Hematopoietic multipotent progenitor cell treated with erythropoietin and hydrocortisone succinate and interleukin-3 and kit ligand, for 15 days (in vitro differentiated cells): ENCODE measurements at regions not wholly inside any gene's neighbourhood (a gene's known extent, or its start where the extent isn't known, plus 50 kb on each side); places are given as distances from the start of the nearest gene placed in this dataset.
"Not testable (repeated sequence)": the region's sequence is repeated elsewhere in the genome, so short reads cannot be mapped to it uniquely, and the experiment has no call there.

Experiments used
- DNase-seq: peaks from one replicate; pipeline ENCODE4 v3.0.0-alpha.2; 2015; ENCODE audit warnings: low spot score

DNA sequence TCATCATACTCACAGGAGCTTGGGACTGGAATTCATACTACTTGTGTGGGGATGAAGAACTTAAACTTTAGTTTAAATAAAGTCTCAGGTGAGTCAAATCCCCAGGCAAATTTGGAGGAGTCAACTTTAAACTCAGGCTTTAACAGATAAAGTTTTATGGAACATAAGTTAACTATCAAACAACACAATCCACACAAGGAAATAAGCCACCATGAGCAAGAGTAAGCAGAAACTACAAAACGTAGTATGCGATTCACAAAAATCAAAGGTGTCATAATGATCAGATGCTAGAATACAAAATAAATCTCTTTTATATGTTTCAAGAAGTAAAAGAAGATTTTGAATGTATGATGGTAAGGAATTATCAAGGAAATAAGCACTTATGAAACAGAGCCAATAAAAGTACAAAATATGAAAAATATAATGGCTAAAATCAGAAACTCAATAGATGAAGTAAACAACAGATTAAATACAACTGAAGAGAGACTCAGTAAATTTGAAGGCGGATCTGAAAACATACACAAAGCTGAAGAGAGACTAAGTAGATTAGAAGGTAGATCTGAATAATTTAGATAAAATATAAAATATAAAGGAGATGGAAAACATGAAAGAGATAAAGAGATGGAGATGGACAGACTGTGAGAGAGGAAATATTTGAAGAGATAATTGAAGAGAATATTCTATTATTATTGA, 97.5 kb upstream of the TWIST2 start:
- DNase-seq = no peak

DNA sequence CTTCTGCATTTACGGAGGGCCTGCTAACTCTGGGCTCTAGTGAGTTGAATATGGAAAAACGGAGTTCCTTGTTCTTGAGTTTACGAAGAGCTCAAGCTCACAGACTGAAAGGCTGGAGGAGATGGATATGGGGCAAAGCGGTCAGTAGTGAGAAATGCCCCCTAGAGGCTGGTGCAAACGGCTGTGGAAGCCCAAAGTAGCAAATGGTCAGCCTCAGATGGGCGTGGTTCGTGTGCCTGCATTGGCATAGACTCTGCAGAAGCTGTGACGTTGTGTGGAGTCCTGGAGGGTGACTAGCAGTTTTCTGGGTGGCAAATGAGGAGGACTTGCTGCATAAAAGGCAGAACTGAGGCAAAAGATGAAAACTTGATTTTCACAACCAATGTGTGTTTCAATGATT, 93.6 kb upstream of the TWIST2 start:
- DNase-seq = no peak

DNA sequence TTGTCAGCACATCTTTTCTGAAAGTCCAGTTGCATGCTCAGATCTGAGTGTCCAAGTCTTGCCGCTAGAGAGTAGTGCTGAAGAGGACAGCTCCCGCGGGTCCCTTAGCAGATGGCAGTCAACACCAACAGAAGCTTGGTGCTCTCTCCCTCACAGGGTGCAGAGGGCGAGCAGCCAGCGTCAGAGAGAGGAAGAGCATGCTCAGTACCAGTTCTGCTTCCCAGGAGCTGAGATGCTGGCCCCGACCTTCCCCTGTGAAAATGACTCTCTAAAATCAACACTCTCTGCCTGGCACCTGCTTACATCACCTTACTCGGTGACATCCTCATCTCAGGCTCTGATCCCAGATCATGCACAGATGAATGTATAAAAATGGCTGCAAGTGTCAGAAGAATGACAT, 86.0 kb upstream of the TWIST2 start:
- DNase-seq = no peak

DNA sequence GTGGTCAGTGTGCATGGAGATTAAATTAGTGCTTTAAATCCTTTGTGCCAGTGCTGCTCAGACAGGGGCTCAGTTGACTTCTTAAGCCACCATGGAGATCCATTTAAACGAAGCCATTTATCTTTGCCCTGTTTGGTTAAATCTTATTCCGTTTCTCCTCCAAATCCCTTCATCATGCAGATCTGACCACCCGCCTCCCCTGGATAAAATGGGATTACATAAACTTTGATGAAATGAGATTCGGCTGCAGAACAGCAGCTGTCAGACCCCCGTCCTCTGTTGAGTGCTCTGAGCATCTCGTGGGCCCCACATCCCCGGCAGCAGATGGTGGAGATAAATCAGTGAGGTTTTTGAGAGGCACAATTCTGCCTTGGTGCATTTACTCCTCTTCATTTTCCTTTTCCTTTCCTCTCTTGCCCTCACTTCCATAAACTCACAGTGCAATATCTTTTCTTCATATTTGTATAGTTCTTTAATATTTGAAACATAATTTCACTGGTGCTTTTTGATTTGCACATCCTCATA, 84.4 kb upstream of the TWIST2 start:
- DNase-seq = no peak

DNA sequence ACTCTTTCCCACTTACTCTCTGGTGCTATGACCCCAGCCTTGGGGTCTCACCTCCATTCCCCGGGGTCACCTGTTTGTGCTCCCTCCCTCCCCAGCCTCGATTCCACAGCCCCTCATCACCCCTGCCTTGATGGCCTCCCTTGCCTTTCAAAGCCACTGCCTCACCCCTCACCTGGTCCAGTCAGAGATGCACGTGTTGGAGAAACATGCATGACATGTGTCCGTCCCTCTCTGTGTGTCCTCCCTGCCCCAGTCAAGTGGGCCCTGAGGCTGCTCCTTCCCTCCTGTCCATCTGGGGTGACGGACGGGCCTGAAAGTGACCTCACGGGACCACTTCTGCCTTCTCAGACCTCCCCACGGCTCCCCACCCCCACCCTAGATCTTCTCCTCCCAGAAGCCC, 82.3 kb upstream of the TWIST2 start:
- no peak for DNase-seq

DNA sequence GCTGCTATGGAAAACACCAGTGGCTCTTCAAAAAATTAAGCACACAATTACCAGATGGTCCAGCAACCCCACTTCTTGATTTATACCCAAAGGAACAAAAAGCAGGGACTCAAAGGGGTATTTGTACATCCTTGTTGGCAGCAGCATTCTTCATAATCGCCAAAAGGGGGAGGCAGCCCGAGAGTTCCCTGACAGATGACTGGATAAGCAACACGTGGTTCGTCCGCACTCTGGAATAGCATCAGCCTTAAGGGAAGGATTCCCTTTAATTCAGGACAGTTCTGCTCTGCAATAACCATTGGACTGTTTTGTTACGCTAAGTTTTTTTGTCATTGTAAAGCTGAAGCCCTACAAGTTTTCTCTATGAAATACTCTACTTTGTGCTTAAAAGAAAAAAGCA, 76.7 kb upstream of the TWIST2 start:
- no peak for DNase-seq

DNA sequence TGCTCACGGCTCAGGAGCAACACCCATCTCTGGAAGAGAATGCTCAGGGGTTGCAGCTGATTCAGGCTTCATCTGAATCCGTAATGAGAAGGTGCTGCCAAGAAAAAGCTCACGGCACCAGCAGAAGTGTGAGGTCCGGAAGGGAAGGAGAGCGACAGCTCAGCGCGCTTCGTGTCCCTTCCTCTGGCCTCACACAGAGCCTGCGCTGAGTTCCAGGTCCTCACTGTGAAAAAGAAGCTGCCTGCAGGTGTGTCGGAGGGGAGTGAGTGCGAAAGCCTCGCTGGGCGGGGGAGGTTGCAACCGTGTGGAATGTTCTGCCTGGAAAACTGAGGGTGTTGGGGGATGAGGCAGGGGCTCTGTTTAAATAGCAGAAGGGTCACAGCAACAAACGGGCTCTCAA, 76.2 kb upstream of the TWIST2 start:
- no peak for DNase-seq

DNA sequence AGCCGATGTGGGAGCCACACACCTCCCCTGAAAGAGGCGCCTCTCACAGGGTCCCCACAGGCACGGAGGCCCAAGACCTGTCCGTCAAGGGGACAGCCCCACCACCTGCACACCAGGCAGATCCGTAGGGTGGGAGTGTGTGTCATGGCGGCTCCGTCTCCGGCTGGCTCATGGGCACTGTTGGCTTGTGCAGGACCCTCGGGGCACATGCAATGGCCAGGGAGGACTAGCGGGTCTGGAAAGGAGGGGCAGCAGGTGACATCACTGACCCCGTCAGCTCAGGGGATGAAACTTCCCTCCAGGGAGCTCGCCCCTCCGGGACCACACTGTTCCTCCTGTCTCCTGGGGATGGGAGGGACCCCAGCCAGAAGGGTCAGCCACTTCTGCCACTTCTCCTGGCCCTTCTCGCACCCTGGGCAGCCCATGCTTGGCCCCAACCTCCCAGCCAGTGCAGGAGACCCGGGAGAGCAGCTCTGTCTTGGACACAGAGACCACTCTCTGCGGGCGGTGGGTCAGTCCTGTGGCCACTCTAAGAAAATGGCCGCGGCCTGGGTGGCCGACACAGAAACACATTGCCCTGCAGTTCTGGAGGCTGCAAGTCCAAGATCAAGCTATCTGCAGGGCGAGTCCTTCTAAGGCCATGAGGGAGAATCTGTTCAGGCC, 75.1 kb upstream of the TWIST2 start:
- DNase-seq = no peak

DNA sequence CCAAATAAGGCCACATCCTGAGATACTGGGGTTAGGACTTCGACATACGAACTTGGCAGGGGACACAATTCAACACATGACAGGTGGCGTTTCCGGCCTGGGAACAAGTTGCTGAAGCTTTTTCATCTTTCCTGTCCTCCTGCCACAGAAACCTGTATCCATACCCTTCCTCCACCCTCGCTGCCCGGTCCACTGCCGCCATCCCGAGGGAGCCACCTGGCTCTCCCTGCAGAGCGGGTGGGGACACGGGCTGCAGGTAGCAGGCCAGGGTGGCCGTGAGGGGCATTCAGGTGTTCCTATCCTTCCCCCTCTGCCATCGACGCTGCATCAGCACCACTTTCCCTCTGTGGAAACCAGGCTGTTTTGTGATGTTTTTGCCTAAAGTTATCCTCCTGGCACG, 74.4 kb upstream of the TWIST2 start:
- DNase-seq = no peak

DNA sequence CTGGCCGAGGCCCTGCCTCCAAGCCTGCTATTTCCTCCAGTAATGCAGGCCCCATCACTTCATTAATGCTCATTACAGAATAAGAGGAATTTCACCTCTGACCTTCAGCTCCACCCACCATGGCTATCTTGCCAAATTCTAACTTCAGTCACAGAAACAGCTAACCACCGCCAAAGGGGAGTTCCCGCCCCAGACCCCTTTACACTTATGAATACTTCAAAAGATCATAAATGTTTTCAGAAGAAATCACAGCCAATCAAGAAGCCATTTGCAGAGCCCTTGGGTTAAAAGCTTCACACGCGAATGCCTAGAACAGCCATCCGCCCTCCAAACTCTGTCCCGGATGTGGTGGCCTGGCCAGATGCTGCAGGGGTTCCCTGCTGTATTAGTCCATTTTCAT, 73.8 kb upstream of the TWIST2 start:
- DNase-seq = no peak

DNA sequence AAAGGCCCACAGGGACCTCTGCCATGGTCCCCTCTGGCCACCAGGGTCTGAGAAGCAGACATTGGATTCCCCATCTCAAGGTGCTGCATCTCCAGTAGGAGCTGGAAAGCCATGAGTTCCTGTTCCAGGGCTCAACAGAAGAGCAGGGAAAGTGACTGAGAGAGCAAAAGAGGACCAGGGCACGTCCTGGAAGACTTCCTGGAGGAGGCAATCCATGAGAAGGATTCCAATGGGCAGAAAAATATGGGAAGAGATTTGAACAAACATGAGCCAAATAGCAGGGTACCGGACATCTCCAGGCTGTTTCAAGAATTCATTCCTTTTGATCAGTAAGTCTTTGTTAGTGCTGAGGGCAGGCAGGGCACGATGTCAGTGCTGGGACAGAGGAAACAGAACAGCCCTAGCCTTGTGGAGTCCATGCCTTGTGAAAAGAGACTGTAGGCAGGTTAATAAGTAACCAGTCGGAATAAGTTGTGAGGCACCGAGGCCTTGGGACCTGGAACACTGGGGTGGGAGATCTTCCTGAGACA, 72.8 kb upstream of the TWIST2 start:
- DNase-seq = no peak

DNA sequence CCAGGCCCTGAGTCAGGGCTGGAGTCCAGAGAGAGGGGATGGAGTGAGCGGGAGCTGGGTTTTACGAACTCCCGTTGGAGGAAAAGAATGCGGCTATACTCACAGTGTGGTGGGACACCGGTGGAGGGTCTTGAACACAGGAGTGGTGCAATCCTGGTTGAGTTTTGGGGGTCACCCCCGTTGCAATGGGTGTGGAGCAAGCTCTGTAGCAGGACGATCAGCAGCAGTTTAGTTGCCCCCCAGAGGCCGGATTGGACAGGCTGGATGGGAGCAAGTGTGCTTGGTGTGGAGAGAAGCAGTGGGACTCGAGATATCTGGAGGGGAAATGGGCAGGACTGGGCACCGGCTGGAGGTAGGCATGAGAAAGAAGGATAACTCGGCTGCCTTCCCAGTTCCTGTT, 72.3 kb upstream of the TWIST2 start:
- no peak for DNase-seq

DNA sequence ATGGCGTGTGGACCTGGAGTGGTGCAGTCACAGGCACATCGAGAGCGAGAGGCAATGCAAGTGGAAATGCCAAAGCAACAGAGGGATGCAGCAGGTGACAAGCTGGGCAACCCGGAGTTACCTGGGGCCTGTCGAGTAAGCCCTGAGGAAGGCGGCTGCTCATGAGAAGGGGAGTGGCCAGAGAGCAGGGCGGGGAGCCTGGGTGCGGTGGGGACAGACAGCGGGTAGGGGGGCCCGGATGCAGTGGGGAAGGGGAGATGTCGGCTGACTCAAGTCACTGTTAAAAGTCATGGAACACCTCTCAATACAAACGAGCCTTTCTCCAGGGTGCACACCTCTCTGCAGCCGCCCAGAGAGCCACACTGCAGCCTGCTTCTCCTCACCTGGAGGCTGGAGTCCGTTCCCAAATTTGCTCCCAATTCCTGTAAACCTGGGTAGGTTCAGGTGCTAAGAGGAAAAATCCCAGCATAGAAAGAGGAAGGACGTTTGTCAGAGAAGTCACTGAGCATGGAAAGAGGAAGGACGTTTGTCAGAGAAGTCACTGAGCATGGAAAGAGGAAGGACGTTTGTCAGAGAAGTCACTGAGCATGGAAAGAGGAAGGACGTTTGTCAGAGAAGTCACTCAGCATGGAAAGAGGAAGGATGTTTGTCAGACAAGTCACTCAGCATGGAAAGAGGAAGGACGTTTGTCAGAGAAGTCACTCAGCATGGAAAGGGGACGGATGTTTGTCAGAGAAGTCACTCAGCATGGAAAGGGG, 71.7 kb upstream of the TWIST2 start:
- no peak for DNase-seq

DNA sequence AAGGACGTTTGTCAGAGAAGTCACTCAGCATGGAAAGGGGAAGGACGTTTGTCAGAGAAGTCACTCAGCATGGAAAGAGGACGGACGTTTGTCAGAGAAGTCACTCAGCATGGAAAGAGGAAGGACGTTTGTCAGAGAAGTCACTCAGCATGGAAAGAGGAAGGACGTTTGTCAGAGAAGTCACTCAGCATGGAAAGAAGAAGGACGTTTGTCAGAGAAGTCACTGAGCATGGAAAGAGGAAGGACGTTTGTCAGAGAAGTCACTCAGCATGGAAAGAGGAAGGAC, 71.2 kb upstream of the TWIST2 start:
- not testable (repeated sequence) for DNase-seq

DNA sequence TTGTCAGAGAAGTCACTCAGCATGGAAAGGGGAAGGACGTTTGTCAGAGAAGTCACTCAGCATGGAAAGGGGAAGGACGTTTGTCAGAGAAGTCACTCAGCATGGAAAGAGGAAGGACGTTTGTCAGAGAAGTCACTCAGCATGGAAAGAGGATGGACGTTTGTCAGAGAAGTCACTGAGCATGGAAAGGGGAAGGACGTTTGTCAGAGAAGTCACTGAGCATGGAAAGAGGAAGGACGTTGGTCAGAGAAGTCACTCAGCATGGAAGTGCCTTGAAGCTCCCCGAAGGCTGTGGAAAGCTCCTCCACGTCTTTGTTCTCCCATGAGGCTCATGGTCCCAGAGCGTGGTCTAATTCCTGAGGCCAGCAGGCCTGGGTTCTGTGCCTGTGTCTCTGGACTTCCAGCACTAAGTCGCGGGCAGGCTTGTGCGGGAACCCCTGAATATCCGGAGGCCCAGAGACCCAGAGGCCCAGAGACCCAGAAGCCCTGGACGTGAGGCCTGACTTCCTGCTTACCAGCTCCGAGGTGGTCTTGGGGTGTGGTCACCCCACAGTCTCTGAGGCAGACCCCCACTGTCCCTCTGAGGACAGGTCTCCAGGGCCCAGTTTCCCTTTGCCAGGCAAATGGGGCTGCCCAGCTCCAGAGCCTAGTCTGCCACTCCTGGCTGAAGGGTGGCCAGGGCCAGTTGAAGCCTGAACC, 70.4 kb upstream of the TWIST2 start:
- no peak for DNase-seq

DNA sequence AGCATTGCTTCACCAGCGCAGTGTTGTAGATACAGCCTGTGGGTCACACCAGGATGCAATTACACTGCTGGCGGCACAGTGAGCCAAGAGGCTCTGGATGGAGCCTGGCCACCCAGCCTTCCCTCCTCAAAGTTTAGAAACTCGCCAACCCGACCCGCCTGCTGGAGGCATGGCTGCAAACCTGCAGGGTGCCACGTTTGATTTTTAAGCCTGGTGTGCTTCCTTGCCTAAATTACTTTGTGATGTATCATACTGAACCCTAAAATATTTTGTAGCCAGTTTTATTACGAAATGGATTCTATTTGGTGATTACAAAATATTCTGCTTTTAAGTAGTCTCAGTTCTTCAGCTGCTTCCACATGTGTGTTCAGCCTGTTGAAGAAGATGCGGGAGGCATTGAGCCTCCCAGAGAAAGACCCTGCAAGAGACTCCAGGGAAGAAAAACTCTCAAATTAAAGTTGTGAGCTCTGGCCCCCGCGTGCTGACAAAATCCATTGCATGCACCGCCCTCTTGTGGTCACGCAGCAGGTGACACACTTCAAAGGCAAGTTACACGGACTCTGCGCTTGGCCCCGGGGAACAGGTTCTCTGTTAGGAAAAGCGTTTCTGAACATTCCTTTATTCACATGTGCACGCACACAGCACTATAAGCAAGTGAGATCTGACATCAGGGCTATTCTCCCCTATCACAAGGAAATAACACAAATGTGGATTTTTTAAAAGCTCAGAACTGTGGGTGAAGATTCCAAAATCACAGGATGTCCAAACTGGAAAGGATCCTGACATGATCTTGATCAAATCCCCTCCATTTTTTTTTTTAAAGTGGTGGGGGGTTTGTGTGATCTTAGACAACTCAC, 63.0 kb upstream of the TWIST2 start:
- DNase-seq = peak; percentile 42

DNA sequence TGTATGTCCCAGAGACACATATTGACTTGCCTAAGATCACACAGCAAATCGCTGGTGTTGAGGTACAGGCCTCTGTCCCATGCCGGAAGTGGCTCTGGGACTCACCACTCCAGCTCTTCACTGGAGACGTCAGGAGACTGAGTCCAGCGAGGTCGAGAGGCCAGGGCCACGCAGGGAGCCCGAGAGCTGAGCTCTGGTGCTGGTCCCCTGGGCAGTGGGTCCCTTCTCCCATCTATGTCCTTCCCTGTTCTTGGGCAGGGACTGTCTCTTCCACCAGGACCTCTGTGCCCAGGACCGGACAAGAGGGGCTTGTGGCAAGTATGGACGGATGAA, 62.4 kb upstream of the TWIST2 start:
- no peak for DNase-seq

DNA sequence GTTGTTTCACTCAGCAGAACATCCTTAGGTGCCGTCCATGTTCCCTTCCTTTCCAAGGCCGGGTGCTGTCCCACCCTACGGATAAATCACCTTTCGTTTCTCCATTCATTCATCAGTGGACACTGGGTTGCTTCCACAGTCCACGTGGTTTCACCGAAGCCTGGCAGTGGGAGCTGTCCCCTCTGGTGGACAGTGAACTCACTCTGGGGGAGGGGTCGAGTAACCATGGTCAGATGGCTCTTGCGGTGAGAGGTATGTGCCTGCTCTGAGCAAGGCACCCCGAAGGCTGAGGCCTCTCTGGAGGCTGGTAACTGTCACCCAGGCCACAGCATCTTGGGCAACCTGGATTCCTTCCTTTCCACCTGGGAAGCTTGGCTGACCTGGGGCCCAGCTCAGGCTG, 61.5 kb upstream of the TWIST2 start:
- DNase-seq = no peak

DNA sequence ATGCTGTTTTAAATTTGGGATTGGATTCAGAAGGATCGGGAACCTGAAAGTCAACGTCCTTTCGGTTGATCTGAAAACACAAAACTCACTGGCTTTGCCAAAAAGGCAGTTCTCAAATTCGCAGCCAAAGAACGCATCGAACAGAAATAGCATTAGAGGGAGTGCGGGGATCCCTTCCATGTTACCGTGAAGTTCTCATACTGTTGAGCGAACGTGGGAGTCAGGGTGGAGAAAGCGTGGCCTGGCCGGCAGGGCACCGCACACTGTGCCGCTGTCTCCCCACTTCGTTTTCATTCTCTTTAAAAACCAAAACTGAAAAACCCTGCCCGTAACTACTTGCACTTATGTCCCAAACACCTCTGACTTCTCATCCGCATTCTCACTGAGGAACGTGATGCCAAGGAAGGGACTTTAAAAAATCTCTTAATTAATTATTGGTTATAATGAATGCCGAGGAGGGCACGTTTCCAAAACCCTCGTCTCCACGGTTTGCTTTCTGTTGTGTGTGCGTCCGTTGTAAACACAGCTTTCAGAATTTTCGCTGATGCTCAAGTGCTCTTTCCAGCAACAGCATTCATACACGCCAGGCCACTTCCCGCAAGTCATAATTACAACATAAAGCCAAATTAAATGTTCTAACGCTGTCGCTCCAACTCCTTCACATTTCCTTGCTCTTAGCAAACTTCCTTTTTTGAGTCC, 60.9 kb upstream of the TWIST2 start:
- no peak for DNase-seq

DNA sequence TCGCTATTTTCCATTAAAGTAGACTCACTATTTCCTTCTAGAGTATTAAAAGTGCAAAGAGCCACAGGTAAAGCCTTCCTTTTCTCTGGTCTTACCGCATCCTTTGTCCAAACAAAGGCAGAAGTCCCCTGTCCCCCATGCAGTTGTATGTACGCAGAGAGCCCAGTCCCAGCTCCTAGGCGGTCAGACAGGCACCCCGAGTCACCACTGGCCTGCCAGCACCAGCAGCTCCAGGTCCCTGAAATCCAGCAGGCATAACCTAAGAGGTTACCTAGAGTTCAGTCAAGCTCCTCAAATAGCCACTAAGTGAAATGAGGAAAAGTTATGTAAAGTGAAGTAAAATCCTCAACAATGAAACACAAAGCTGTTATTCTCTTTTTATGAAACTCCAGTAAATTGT, 60.4 kb upstream of the TWIST2 start:
- DNase-seq = no peak

DNA sequence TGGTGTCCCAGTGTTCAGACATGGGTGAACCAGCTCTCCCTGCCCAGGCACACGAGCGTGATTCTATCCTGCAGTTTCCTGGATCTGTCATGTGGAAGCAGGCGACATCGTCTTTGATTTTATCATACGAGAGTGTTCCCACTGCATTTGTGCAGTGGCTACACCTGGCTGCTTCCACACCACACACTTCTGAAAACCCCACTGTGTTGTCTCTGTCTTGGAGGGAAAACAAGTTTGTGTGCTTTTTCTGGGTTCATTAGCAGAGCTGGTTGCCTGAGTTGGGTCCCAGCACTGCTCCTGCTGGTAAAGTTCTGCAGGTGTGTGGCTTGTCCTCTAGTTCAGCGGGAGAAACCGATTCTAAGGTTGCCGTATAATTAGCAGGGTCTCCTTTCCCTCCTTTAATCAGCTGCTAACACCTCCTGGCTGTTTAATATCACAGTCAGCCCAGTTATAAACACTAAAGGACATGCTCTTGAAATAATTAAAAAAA, 58.5 kb upstream of the TWIST2 start:
- no peak for DNase-seq
